NT2/D1 (cell line): ENCODE measurements at regions not wholly inside any gene's neighbourhood (a gene's known extent, or its start where the extent isn't known, plus 50 kb on each side); places are given as distances from the start of the nearest gene placed in this dataset.

ENCODE experiments used
- YY1 ChIP-seq: IDR thresholded peaks from 2 replicates; pipeline ENCODE4 v1.6.1; 2011; ENCODE audit not compliant: insufficient read length, insufficient read depth
- ZNF274 ChIP-seq: IDR thresholded peaks from 2 replicates; pipeline ENCODE4 v1.6.1; 2011; ENCODE audit warnings: mild to moderate bottlenecking, low read depth, low read length

DNA sequence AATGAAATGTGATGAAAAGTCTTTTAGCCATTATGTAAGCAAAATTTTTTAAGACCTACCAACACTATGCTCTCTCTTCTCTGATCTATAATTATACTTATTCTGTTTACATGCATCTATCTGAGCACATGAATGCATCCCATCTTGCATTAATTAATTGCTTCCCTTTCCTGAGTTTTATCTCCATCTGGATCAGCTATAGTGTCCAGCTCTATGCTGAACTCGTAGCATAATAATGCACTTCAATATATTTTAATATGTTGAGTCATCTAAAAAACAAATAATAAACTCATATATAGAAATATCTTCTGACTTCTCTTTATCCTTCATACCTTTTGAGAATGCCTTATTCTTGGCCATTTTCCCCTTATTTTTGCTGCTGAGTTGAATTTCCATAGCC lies 1097.8 kb downstream of the TTLL7 start:
- TF ChIP-seq ZNF274 = no peak
- TF ChIP-seq YY1 = no peak
